NCI-H69 (cell line): ENCODE measurements at regions not wholly inside any gene's neighbourhood (a gene's known extent, or its start where the extent isn't known, plus 50 kb on each side); places are given as distances from the start of the nearest gene placed in this dataset.
"Not testable (repeated sequence)": the region's sequence is repeated elsewhere in the genome, so short reads cannot be mapped to it uniquely, and the experiment has no call there.

Experiments used
- DNase-seq: peaks from one replicate; lab custom pipeline; 2025; lab: John Stamatoyannopoulos, UW

DNA sequence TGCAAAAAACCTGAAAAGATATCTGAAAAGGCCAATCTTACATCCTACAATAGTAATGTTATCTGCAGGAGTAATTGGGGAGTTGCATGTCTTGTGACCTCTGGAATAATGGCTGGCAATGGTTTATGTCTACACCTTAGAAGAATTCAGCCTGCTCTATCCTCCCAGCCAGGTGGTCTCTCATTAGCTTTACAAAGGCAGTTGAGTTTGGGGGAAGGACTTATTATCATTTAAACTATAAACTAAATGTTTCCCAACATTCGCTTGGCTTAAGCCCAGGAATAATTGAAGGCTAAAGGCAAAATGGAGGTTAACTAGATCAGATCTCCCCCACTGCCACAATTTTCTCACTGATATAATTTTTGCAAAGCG, 158.4 kb upstream of the SFSWAP start:
- no peak for DNase-seq

DNA sequence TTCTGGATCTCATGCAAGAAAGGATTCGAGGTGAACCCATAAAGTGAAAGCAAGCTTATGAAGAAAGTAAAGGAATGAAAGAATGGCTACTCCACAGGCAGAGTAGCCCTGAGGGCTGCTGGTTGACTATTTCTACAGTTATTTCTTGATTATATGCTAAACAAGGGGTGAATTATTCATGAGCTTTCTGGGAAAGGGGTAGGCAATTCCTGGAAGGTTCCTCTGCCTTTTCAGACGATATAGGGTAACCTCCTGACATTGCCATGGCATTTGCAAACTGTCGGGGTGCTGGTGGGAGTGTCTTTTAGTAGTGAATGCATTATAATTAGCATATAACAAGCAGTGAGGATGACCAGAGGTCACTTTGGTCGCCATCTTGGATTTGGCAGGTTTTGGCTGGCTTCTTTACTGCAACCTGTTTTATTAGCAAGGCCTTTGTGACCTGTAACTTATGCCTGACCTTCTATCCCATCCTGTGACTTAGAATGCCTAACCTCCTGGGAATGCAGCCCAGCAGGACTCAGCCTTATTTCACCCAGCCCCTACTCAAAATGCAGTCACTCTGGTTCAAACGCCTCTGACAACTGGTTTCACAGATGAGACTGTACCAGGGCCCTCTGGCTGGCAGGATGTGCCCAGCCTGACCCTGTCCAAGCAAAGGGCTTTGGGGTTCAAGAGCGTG, 157.7 kb upstream of the SFSWAP start:
- DNase-seq, result no peak

DNA sequence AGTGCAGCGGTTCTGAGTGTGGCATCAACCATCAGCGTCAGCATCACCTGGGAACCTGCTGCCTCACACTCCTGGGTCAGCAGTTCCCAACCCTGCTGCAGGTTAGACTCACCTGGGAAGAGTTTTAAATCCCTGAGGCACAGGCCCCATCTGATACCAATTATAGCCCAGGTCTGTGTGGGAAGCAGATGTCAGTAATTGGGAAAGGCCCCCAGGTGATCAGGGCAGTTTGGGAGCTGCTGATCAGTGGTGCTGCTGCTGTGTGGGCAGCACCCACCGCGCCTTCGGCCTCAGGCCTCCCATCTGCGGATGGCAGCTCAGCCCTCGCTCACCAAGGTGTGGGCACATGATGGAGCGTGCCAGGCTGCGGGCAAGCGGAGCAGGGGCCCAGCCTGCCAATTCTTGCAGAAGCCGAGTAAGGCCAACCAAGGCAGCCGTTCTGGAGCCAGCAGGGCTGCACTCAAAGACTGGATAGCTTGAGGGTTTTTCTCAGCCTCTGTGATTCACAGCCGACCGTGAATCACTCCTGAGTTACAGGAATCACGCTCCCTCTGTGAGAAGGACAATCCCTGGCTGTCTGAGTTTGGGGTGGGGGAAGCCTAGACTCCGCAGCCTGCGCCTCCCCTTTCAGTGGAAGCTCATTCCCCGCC, 155.6 kb upstream of the SFSWAP start:
- DNase-seq, result no peak

DNA sequence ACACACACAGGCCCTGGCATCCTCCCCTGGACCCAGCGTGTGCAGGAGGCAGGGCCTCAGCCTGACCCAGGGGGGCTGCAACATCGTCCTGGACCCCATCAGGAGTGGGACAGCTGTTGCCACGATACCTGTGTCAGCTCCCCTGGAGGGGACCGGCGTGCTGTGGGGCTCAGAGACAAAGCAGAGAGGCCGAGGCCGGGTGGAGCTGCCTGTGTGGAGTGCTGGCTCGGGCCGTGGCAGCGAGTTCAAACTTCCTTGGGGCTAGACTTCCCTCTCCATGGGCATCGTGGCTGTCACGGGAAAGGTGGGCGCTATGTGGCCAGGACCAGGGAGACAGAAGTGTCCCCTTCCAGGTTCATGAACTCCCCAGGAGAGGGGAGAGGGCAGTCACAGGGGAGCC, 155.0 kb upstream of the SFSWAP start:
- DNase-seq, result no peak

DNA sequence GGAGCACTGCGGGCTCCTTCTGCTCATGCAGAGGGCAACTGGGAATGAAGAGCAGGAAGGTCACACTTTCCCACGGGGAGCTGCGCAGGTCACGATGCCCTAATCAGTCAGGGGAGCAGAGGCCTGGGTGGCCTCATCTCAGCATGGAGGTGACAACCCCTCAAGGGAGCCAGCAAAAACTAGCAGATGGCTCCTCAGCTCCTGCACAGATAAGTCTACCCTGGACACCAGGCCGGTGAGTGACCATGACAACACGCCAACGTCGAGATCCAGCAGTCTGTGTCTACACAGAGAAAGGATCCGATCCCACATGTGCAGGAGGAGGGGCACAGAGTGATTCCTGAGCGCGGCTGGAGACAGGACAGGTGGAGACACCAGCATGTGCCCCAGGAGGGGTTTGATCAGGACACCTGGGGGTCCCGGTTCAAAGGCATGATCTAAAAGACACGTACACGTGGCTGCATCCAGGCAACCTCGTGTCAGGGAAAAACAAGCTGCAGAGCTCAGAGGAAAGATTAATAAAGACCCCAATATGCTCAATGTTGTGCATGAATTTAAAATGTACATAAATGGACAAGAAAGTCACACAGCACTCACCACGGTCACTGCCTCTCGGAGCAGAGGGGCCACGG, 153.7 kb upstream of the SFSWAP start:
- no peak for DNase-seq

DNA sequence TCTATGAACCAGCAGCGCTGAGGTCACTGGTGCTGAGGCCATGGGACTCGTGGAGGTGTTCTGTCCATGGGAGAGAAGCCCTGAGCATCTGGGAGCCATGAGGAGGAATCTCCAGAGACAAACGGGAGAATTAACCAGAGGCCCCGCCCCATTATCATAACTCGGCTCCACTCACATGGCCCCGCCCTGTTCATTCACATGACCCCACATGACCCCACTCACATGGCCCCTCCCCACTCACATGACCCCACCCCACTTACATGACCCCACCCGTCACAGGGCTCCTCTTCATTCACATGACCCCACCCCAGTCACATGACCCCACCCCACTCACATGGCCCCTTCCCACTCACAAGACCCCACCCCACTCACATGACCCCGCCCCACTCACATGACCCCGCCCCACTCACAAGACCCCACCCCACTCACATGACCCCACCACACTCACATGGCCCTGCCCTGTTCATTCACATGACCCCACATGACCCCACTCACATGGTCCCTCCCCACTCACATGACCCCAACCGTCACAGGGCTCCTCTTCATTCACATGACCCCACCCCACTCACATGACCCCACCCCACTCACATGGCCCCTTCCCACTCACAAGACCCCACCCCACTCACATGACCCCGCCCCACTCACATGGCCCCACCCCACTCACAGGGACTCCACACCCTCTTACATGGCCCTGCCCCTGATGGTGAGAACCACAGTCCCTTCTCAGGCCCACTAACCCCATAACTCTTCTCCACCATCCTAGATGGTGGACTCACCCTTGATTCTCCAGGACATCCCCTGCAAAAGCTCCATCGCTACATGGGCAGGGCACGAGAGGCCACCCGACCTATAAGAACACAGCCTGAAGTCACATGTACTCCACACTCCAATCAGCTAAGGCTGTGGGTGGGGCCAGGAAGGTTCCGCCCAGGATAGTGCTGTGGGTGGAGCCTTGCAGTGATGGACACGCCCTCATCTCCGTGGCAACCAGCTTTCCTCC, 151.1 kb upstream of the SFSWAP start:
- peak; percentile 21 for DNase-seq

DNA sequence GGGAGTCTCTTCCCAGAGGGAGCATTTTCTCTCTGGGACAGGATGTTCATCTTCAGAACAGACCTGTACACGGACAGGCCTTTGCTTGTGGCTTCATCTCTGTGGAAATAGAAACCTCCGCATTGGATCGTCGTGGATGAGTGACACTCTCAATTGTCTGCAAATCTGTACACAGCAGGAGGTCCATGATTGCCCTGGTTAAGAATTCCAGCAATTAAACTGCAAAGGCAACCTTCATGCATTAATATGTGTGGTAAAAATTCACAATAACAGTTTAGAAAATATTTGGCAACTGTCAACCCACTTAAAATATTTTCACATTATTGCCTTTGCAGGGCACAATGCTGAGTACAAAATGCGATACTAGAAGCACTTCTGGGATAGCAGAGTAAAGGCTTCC, 149.8 kb upstream of the SFSWAP start:
- no peak for DNase-seq

DNA sequence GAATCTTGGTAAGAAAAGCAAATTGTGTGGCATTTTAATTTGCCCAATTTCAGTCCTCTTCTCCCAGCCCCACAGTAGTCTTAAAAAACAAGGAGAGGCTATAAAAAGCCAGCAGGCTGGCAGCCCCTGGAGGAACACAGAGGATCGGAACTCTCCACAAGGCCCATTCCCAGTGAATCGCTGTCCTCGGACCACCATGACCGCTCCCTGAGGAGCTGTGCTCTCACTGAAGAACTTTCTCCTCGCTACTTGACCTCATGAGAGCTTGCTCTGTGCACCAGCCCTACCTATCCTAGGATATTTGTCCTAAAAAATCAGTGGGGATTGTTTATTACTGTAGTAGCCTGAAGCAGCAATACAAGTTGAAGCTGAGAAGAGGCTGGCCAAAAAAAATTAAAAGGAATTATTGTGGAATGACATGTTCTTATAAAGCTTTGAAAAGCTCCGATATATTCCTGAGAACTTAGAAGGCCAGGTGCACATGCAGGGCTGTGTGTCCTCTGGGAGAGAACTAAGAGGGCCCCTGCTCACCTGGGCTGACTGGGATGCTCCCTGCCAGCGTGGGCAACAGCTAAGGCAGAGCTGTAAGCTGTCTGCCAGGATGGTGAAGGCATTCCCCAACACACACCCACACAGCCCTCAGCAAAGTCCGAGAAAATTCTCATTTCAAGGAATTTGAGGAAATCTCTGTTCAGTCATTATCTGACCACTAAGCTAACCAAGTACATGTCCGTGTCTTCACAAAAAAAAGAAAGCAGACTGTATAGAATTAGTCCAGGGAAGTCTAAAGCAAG, 148.8 kb upstream of the SFSWAP start:
- DNase-seq, result no peak

DNA sequence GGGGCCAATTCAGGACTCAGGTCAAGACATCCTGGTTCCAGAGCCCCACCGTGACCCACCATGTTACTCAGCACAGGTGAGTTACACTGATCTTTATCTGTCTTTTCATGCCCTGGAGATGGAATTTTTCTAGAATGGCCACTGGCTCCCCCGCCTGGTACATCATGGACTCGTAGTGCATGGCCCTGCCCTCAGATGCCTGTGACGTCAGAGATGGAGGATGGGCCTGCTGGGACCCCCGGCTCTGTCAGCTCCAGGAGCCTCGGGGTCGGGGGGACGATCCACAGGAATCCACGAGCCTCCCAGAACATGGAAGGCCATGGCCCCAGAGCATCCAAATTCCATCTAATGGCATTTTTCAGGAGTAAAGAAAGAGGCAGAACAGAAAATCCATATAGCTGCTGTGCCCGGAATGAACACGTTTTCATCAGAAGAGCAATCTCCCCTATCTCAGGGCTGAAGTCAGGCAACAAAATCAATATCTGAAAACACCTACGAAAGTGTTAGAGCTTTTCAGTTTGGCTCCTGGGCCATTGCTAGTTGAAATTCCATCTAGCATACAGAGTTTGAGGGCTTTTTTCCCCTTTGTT, 146.7 kb upstream of the SFSWAP start:
- not testable (repeated sequence) for DNase-seq

DNA sequence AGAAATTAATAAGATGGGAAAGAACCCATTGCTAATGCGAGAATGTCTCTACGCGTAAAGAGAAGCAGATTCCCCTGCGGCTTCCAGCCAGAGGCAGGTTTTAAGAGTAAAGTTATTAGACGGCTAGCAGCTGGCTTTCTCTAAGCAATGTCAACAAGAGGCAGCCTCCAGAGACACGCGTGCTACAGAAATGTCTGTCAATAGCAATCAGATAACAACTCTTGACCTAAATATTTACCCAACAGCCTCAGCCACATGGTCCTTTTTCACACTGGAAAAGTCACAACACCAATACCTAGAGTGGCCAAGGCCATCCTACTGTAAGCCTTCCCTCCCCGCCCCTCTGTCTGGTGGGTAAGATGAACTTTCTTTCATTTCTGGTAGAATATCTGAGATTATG, 146.0 kb upstream of the SFSWAP start:
- DNase-seq, result peak; percentile 10

DNA sequence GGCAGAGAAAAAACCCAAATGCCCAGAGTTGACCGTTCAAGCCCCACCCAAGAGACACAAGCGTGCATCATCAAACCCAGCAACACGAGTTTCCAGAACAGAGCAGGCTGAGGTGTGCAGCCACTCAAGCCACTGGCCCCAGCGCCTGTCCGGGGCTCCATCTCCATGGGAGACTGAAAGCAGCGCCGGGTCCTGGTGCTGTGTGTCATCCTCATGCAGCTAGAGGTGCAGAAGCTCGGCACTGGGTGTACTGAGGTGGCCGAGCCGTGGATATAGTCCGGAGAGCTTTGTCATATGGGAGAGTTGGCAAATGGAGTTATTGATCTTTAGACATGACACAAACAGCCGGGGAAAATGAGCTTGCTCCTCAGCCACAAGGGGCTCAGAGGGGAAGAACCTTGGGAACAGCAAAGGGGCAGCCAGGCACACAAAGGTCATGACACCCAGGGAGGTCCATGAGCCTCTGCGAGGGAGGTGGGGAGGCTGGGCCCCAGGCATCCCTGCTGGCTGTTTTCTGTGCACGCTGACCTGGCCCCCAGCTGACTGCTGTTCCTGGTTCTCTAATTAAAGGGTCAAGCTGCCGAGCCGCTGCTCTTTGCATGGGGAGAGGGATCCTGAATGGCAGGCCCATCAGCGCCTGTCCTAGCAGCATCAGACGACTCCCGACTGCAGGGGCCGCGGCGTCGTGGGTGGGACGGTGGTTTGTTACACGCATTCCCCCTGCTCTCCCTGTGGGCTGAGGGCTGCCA, 145.4 kb upstream of the SFSWAP start:
- DNase-seq, result no peak

DNA sequence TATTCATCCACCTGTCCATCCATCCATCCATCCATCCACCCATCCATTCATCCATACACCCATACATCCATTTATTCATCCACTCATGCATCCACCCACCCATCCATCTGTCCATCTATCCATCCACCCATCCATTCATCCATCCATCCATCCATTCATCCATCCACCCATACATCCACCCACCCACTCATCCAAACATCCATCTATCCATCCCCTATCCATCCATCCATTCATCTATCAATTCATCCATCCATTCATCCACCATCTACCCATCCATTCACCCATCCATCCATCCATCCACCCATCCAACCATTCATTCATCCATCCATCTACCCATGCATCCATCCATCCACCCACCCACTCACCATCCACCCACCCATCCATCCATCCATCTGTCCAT, 142.6 kb upstream of the SFSWAP start:
- DNase-seq, result no peak

DNA sequence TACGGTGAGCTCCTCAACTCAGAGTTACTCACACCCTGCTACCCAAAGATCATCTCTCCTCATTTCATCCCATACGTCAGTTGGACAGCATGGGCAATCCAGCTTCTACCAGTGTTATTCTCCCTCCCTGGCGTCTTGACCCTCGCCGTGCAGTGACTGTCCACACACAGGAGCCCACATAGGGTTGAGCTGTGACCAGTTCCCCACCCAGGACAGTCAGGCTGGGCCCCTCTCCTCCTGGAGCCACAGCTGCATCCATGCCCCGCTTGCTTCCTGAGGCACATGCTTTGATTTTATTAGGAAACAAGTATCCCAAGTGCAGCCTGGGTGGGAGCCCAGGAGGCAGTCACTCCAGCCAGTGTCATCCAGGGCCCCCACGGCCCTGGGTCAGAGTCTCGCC, 140.3 kb upstream of the SFSWAP start:
- DNase-seq, result no peak

DNA sequence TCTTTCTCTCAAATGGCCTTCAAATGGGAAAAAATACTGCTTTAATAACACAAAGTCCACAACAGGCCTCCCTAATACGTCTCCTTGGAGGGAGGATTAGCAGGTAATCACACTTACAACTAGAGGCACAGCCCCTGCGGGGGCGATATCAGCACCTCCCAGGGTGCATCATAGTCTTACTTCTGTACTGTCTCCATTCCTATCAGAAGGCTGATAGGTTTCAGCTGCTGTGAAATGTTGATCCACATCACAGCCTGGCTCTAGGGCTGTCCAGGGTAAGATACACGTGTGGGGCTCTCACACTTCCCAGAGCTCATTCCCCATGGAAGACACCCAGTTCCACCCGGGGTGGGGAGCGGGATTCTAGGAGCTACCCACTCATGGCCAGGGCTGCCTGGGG, 139.1 kb upstream of the SFSWAP start:
- no peak for DNase-seq

DNA sequence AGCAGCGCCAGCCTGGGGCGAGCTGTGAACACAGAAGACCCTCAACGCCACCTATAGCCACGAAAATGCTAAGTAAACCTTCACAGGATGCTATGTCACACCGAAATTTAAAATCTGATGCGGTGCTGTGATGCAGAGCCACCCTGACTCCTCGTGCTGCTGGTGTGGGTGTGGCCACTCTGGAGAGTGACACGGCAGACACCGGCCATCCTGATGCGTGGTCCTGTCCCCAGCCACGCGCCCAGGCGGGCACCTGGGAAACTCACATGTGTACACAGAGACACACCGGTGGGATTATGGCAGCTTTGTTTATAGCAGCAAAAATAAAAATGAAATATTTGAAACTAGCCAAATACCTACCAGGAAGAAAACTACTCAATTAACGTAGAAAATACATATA, 138.3 kb upstream of the SFSWAP start:
- no peak for DNase-seq

DNA sequence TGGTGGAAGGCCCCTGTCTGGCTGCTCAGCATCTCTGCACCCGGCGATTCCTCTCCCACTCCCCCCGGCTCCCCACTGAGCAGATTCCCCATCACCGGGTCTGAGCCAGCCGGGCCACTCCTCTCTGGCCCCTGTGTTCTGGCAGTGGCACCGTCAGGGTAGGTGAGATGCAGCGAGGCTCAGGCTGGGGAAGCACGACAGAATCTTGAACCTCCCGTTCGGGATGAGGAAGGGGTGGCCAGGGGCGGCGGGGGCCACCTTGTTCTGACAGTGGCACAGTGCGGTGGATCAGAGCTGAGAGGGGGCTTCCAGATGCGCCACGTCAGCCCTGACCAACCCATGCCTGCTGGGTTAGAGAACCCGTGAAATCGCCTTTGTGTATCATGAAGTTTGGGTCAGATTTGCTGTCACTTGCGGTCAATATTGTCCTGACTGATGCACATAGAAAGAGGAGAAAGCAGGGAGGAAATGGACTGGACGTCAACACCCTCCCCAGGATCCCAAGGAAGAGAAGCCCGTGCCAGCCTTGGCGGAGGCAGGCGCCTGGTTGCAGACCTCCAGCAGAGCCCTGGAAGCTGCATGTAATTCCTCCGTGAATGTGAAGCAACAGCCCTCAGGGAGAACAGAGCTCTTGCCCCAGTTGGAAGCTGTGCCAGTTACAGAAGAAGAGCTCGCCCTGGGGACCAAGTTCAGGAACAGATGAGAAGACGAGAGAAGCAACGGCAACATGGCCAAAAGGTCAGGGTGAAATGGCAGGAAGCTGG, 137.1 kb upstream of the SFSWAP start:
- peak; percentile 37 for DNase-seq

DNA sequence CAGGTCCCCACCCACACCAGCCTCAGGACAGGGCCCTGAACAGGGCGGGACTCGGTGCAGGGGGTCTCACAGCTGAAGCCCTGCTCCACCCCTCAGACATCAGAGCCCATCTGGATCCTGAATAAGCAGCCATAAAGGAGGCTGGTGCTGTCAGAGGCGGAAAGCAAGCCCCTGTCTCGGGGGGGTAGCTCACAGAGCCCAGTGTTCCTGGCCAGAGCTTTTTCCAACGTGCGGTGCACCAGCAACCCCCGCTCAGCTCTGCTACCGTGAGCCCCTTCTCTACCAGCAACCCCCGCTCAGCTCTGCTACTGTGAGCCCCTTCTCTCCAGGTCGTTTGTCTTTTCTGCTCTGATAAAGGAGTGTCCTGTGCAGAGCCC, 136.5 kb upstream of the SFSWAP start:
- peak; percentile 37 for DNase-seq

DNA sequence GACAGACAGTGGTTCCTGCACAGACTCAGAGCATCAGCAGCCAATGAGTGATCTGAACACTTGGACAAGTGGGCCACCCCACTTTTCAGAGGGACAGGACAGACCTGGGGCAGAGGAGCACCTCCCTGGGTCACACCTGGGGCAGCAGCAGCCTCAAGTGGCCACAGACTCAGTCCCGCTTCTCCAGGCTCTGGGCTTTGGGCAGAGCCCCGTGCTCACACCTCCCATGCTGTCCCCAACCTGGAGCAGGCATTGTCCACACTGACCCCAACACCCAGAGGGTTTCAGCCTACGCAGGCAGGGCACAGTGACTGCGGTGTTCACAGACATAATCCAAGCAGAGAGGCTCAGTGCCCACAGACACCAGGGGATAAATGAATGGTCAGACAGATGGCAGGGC, 135.5 kb upstream of the SFSWAP start:
- DNase-seq, result no peak

DNA sequence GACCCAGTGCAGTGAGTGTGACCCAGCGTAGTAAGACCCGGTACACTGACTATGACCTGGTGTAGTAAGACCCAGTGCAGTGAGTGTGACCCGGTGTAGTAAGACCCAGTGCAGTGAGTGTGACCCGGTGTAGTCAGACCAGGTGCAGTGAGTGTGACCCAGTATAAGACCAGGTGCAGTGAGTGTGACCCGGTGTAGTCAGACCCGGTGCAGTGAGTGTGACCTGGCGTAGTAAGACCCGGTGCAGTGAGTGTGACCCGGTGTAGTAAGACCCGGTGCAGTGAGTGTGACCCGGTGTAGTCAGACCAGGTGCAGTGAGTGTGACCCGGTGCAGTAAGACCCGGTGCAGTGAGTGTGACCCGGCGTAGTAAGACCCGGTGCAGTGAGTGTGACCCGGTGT, 134.2 kb upstream of the SFSWAP start:
- not testable (repeated sequence) for DNase-seq

DNA sequence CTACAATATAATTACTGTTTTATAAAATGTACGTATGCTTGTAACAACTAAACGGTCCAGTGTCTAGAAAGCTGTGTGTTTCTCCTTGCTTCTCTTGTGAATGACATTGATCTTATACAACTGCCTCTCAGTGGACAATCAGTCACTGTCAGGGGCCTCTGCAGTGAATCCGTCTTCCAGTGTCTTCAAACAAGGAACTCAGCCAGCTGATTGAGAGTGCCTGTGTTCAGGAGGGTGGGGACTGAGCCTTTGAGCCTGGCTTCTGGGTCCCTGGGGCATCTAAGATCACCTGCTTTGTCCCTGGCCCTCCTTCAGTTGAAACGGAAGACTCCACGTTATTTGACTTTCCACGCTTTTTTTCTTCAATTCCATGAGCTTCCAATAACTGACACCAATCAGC, 133.1 kb upstream of the SFSWAP start:
- no peak for DNase-seq
